Subcutaneous abdominal adipose tissue (tissue), 5 donors: ENCODE measurements at regions not wholly inside any gene's neighbourhood (a gene's known extent, or its start where the extent isn't known, plus 50 kb on each side); places are given as distances from the start of the nearest gene placed in this dataset.

Experiments
- H3K27ac ChIP-seq: one replicate; pipeline ENCODE4 v1.7.0; 2013; ENCODE audit warnings: low read depth, mild to moderate bottlenecking, inconsistent platforms, low read length, moderate library complexity
- H3K27me3 ChIP-seq, 5 donors: one replicate each; pipeline ENCODE4 v1.7.0; 2013; ENCODE audit warnings: low read length in 5 of 5, inconsistent platforms in 1 of 5; ENCODE audit not compliant: control insufficient read depth in 5 of 5, insufficient read depth in 4 of 5
- H3K36me3 ChIP-seq, 5 donors: one replicate each; pipeline ENCODE4 v1.7.0; 2013; ENCODE audit warnings: low read length in 5 of 5; ENCODE audit not compliant: control insufficient read depth in 5 of 5, insufficient read depth in 5 of 5
- H3K4me1 ChIP-seq, 5 donors: one replicate each; pipeline ENCODE4 v1.7.0; 2013; ENCODE audit warnings: low read length in 5 of 5, mild to moderate bottlenecking in 3 of 5, moderate library complexity in 1 of 5; ENCODE audit not compliant: control insufficient read depth in 5 of 5, insufficient read depth in 5 of 5
- H3K4me3 ChIP-seq, 5 donors: one replicate each; pipeline ENCODE4 v1.7.0; 2013; ENCODE audit warnings: low read length in 5 of 5, low read depth in 1 of 5
- H3K9ac ChIP-seq, 5 donors: one replicate each; pipeline ENCODE4 v1.7.0; 2013; ENCODE audit warnings: low read length in 5 of 5, mild to moderate bottlenecking in 4 of 5, moderate library complexity in 3 of 5
- H3K9me3 ChIP-seq, 5 donors: one replicate each; pipeline ENCODE4 v1.7.0; 2013; ENCODE audit warnings: low read length in 5 of 5; ENCODE audit not compliant: control insufficient read depth in 5 of 5
- donor health status: healthy.
- donor health status: healthy.
- donor health status: healthy.
- donor health status: healthy.
- donor health status: healthy.

- Histone ChIP-seq H3K4me1 (no peaks in the 10 kb centered on the region), H3K36me3 (no peaks in the 10 kb centered on the region), H3K27me3 (peaks cover 0 to 3% (median 0%) of the 10 kb centered on the region in 5 donors), H3K27ac (no peak overlapping the region), H3K9ac (no peak overlapping the region), H3K9me3 (no peaks in the 10 kb centered on the region), H3K4me3 (no peak overlapping the region)
Measured at GRCh38 chr20:54843865-54844264, 368.5 kb downstream of the DOK5 start.

- Histone ChIP-seq H3K36me3 (no peaks in the 10 kb centered on the region), H3K4me1 (no peaks in the 10 kb centered on the region), H3K27ac (no peak overlapping the region), H3K4me3 (no peak overlapping the region), H3K27me3 (peaks cover 0 to 3% (median 0%) of the 10 kb centered on the region in 5 donors), H3K9ac (no peak overlapping the region), H3K9me3 (no peaks in the 10 kb centered on the region)
Measured at GRCh38 chr20:54843431-54843830, 368.0 kb downstream of the DOK5 start.

GRCh38 chr20:54839224-54839623, 363.8 kb downstream of the DOK5 start:
- Histone ChIP-seq H3K4me1 (no peaks in the 10 kb centered on the region), H3K36me3 (no peaks in the 10 kb centered on the region), H3K27me3 (no peaks in the 10 kb centered on the region), H3K4me3 (no peak overlapping the region), H3K27ac (no peak overlapping the region), H3K9ac (no peak overlapping the region), H3K9me3 (no peaks in the 10 kb centered on the region)

- H3K4me1 ChIP-seq, result no peaks in the 10 kb centered on the region
- no peak overlapping the region for H3K4me3 ChIP-seq
- no peak overlapping the region for H3K27ac ChIP-seq
- H3K36me3 ChIP-seq, result no peaks in the 10 kb centered on the region
- no peaks in the 10 kb centered on the region for H3K27me3 ChIP-seq
- no peak overlapping the region for H3K9ac ChIP-seq
- H3K9me3 ChIP-seq, result no peaks in the 10 kb centered on the region
Measured at GRCh38 chr20:54837226-54837625, 361.8 kb downstream of the DOK5 start.

- no peaks in the 10 kb centered on the region for H3K27me3 ChIP-seq
- H3K36me3 ChIP-seq, result no peaks in the 10 kb centered on the region
- no peaks in the 10 kb centered on the region for H3K9me3 ChIP-seq
- H3K27ac ChIP-seq, result no peak overlapping the region
- H3K4me1 ChIP-seq, result no peaks in the 10 kb centered on the region
- H3K4me3 ChIP-seq, result no peak overlapping the region
- no peak overlapping the region for H3K9ac ChIP-seq
Measured at GRCh38 chr20:54822386-54822785, 347.0 kb downstream of the DOK5 start.

GRCh38 chr20:54820392-54820791, 345.0 kb downstream of the DOK5 start:
- no peak overlapping the region for H3K4me3 ChIP-seq
- no peak overlapping the region for H3K9ac ChIP-seq
- H3K27me3 ChIP-seq, result no peaks in the 10 kb centered on the region
- no peaks in the 10 kb centered on the region for H3K36me3 ChIP-seq
- no peaks in the 10 kb centered on the region for H3K4me1 ChIP-seq
- no peak overlapping the region for H3K27ac ChIP-seq
- no peaks in the 10 kb centered on the region for H3K9me3 ChIP-seq

- no peaks in the 10 kb centered on the region for H3K9me3 ChIP-seq
- peaks cover 0 to 5% (median 0%) of the 10 kb centered on the region in 5 donors for H3K4me1 ChIP-seq
- no peaks in the 10 kb centered on the region for H3K27me3 ChIP-seq
- no peak overlapping the region for H3K4me3 ChIP-seq
- no peaks in the 10 kb centered on the region for H3K36me3 ChIP-seq
- H3K27ac ChIP-seq, result no peak overlapping the region
- H3K9ac ChIP-seq, result no peak overlapping the region
Measured at GRCh38 chr20:54806462-54806861, 331.1 kb downstream of the DOK5 start.

GRCh38 chr20:54794874-54795273, 319.5 kb downstream of the DOK5 start:
- peaks cover 0 to 5% (median 0%) of the 10 kb centered on the region in 5 donors for H3K9me3 ChIP-seq

GRCh38 chr20:54794110-54794509, 318.7 kb downstream of the DOK5 start:
- Histone ChIP-seq H3K4me3 (no peak overlapping the region), H3K27ac (no peak overlapping the region), H3K4me1 (peaks cover 0 to 12% (median 10%) of the 10 kb centered on the region in 5 donors), H3K9ac (no peak overlapping the region), H3K36me3 (no peaks in the 10 kb centered on the region), H3K9me3 (peaks cover 0 to 5% (median 0%) of the 10 kb centered on the region in 5 donors), H3K27me3 (no peaks in the 10 kb centered on the region)

More at GRCh38 chr20:54794874-54795273, 319.5 kb downstream of the DOK5 start:
- Histone ChIP-seq H3K27me3 (no peaks in the 10 kb centered on the region), H3K36me3 (no peaks in the 10 kb centered on the region), H3K4me1 (peaks cover 0 to 12% (median 10%) of the 10 kb centered on the region in 5 donors), H3K9ac (no peak overlapping the region), H3K27ac (no peak overlapping the region), H3K4me3 (no peak overlapping the region)

- Histone ChIP-seq H3K36me3 (no peaks in the 10 kb centered on the region), H3K4me3 (no peak overlapping the region), H3K9me3 (peaks cover 0 to 5% (median 0%) of the 10 kb centered on the region in 5 donors), H3K9ac (peak overlapping the region in 1 of 5 donors; percentile 47), H3K27me3 (no peaks in the 10 kb centered on the region), H3K27ac (peak overlapping the region; percentile 45), H3K4me1 (peaks cover 0 to 12% (median 10%) of the 10 kb centered on the region in 5 donors)
Measured at GRCh38 chr20:54793291-54793992, 318.0 kb downstream of the DOK5 start.
